Colon (tissue), 2 donors: ENCODE measurements at regions not wholly inside any gene's neighbourhood (a gene's known extent, or its start where the extent isn't known, plus 50 kb on each side); places are given as distances from the start of the nearest gene placed in this dataset.

ENCODE experiments used
- FAIRE-seq: peaks from 2 replicates; lab custom pipeline; 2012; peaks lifted over from hg19 to GRCh38; lab: Jason Lieb, UNC
- donor health status: control.
- donor health status: control.

GRCh38 chr12:13503094-13503835 is 306.7 kb downstream of the EMP1 start:
- no peak for FAIRE-seq

- no peak for FAIRE-seq
Observed at GRCh38 chr12:13499008-13499407, 302.5 kb downstream of the EMP1 start.

- FAIRE-seq = no peak
Observed at GRCh38 chr12:13496111-13496510, 299.6 kb downstream of the EMP1 start.

- no peak for FAIRE-seq
Observed at GRCh38 chr12:13489246-13489645, 292.7 kb downstream of the EMP1 start.

GRCh38 chr12:13487326-13487725 is 290.8 kb downstream of the EMP1 start:
- no peak for FAIRE-seq

- FAIRE-seq = no peak
Observed at GRCh38 chr12:13486794-13487193, 290.3 kb downstream of the EMP1 start.

- FAIRE-seq = no peak
Observed at GRCh38 chr12:13478650-13479181, 282.2 kb downstream of the EMP1 start.

GRCh38 chr12:13474381-13474780 is 277.9 kb downstream of the EMP1 start:
- no peak for FAIRE-seq

- FAIRE-seq = no peak
Observed at GRCh38 chr12:13472690-13473089, 276.2 kb downstream of the EMP1 start.

- no peak for FAIRE-seq
Observed at GRCh38 chr12:13471471-13471870, 274.9 kb downstream of the EMP1 start.

- FAIRE-seq = no peak
Observed at GRCh38 chr12:13465635-13466034, 269.1 kb downstream of the EMP1 start.

- no peak for FAIRE-seq
Observed at GRCh38 chr12:13463189-13463588, 266.7 kb downstream of the EMP1 start.

- no peak for FAIRE-seq
Observed at GRCh38 chr12:13462450-13462849, 265.9 kb downstream of the EMP1 start.

GRCh38 chr12:13455778-13456144 is 259.2 kb downstream of the EMP1 start:
- FAIRE-seq = no peak

GRCh38 chr12:13454991-13455777 is 258.7 kb downstream of the EMP1 start:
- no peak for FAIRE-seq

- no peak for FAIRE-seq
Observed at GRCh38 chr12:13452955-13453570, 256.5 kb downstream of the EMP1 start.

- no peak for FAIRE-seq
Observed at GRCh38 chr12:13451776-13452175, 255.2 kb downstream of the EMP1 start.

- FAIRE-seq = no peak
Observed at GRCh38 chr12:13450231-13451080, 253.9 kb downstream of the EMP1 start.

- FAIRE-seq = no peak
Observed at GRCh38 chr12:13444076-13444475, 247.6 kb downstream of the EMP1 start.

GRCh38 chr12:13443498-13443897 is 247.0 kb downstream of the EMP1 start:
- no peak for FAIRE-seq

- no peak for FAIRE-seq
Observed at GRCh38 chr12:13443028-13443427, 246.5 kb downstream of the EMP1 start.

GRCh38 chr12:13442457-13442856 is 245.9 kb downstream of the EMP1 start:
- no peak for FAIRE-seq
